Right atrium auricular region (tissue), 2 donors: ENCODE measurements at regions not wholly inside any gene's neighbourhood (a gene's known extent, or its start where the extent isn't known, plus 50 kb on each side); places are given as distances from the start of the nearest gene placed in this dataset.

ENCODE experiments used
- DNase-seq: peaks from one replicate; pipeline ENCODE4 v3.0.0-alpha.2; 2019; ENCODE audit warnings: low spot score
- H3K27ac ChIP-seq, 2 donors: fragments of 200-600 bp; sonication (generic); 1 replicate in 1 of 2; 2 replicates in 1 of 2; pipeline ENCODE4 v1.5.1; 2016 to 2019
- H3K27me3 ChIP-seq, 2 donors: fragments of 200-600 bp; sonication (generic); one replicate each; pipeline versions ENCODE4 v1.5.1 to v1.6.0; 2017 to 2019
- H3K36me3 ChIP-seq: fragments of 200-600 bp; sonication (generic); one replicate; pipeline ENCODE4 v1.5.1; 2016
- H3K4me1 ChIP-seq, 2 donors: fragments of 200-600 bp; sonication (generic); one replicate each; pipeline versions ENCODE4 v1.5.1 to v1.6.0; 2017 to 2019
- H3K4me3 ChIP-seq, 2 donors: fragments of 200-600 bp; sonication (generic); 1 replicate in 1 of 2; 2 replicates in 1 of 2; pipeline ENCODE4 v1.5.1; 2017 to 2019; ENCODE audit warnings: mild to moderate bottlenecking in 1 of 2, moderate library complexity in 1 of 2
- H3K9me3 ChIP-seq, 2 donors: fragments of 200-600 bp; sonication (generic); one replicate each; pipeline ENCODE4 v1.5.1; 2019
- CTCF ChIP-seq, 2 donors: fragments of 200-600 bp; sonication (generic); IDR thresholded peaks; one replicate each; pipeline ENCODE4 v1.5.1; 2019; ENCODE audit warnings: antibody characterized with exemption in 2 of 2

GRCh38 chr20:48395816-48396546, 431.8 kb downstream of the PREX1 start:
- H3K9me3 ChIP-seq, result peaks cover 0 to 3% of the 10 kb centered on the region in 2 donors
- no peak overlapping the region for H3K27ac ChIP-seq
- DNase-seq, result no peak
- no peak overlapping the region for H3K4me3 ChIP-seq
- no peaks in the 10 kb centered on the region for H3K27me3 ChIP-seq
- TF ChIP-seq CTCF (IDR thresholded peaks at IDR 0.05), result no peak
- no peaks in the 10 kb centered on the region for H3K36me3 ChIP-seq
- H3K4me1 ChIP-seq, result peaks cover 0 to 29% of the 10 kb centered on the region in 2 donors

- no peaks in the 10 kb centered on the region for H3K36me3 ChIP-seq
- TF ChIP-seq CTCF (IDR thresholded peaks at IDR 0.05), result no peak
- H3K27me3 ChIP-seq, result no peaks in the 10 kb centered on the region
- H3K4me1 ChIP-seq, result peaks cover 0 to 29% of the 10 kb centered on the region in 2 donors
- H3K27ac ChIP-seq, result no peak overlapping the region
- H3K9me3 ChIP-seq, result peaks cover 0 to 3% of the 10 kb centered on the region in 2 donors
- no peak for DNase-seq
- no peak overlapping the region for H3K4me3 ChIP-seq
Observed at GRCh38 chr20:48394415-48395081, 433.3 kb downstream of the PREX1 start.

GRCh38 chr20:48393737-48394314, 434.0 kb downstream of the PREX1 start:
- TF ChIP-seq CTCF (IDR thresholded peaks at IDR 0.05), result no peak
- Histone ChIP-seq H3K27me3 (no peaks in the 10 kb centered on the region), H3K4me3 (no peak overlapping the region)

GRCh38 chr20:48393311-48393685, 434.5 kb downstream of the PREX1 start:
- H3K36me3 ChIP-seq, result no peaks in the 10 kb centered on the region
- peaks cover 0 to 3% of the 10 kb centered on the region in 2 donors for H3K9me3 ChIP-seq
- no peak overlapping the region for H3K4me3 ChIP-seq
- H3K27me3 ChIP-seq, result no peaks in the 10 kb centered on the region
- TF ChIP-seq CTCF (IDR thresholded peaks at IDR 0.05), result no peak
- DNase-seq, result no peak
- no peak overlapping the region for H3K27ac ChIP-seq
- H3K4me1 ChIP-seq, result peaks cover 0 to 23% of the 10 kb centered on the region in 2 donors

More at GRCh38 chr20:48393737-48394314, 434.0 kb downstream of the PREX1 start:
- peaks cover 0 to 3% of the 10 kb centered on the region in 2 donors for H3K9me3 ChIP-seq
- DNase-seq, result no peak
- H3K27ac ChIP-seq, result no peak overlapping the region
- H3K36me3 ChIP-seq, result no peaks in the 10 kb centered on the region
- peaks cover 0 to 26% of the 10 kb centered on the region in 2 donors for H3K4me1 ChIP-seq

GRCh38 chr20:48392407-48393310, 435.1 kb downstream of the PREX1 start:
- peaks cover 0 to 17% of the 10 kb centered on the region in 2 donors for H3K4me1 ChIP-seq
- peaks cover 0 to 3% of the 10 kb centered on the region in 2 donors for H3K9me3 ChIP-seq
- no peak overlapping the region for H3K4me3 ChIP-seq
- no peak for DNase-seq
- no peak for TF ChIP-seq CTCF (IDR thresholded peaks at IDR 0.05)
- no peaks in the 10 kb centered on the region for H3K27me3 ChIP-seq
- H3K27ac ChIP-seq, result no peak overlapping the region
- no peaks in the 10 kb centered on the region for H3K36me3 ChIP-seq
